HEK293 (cell line): ENCODE measurements at regions not wholly inside any gene's neighbourhood (a gene's known extent, or its start where the extent isn't known, plus 50 kb on each side); places are given as distances from the start of the nearest gene placed in this dataset.

Experiments used
- CTCF ChIA-PET: fragments of 350-600 bp; formaldehyde crosslinking; extraction: SDS; loops from one replicate; lab custom pipeline; 2021; ENCODE audit warnings: antibody characterized with exemption; lab: Yijun Ruan, JAX
- POLR2A ChIA-PET: fragments of 300-600 bp; formaldehyde crosslinking; extraction: SDS; loops from one replicate; lab custom pipeline; 2020; ENCODE audit warnings: antibody characterized with exemption, inconsistent platforms; lab: Yijun Ruan, JAX
- H3K27ac ChIP-seq: fragments of 200-500 bp; sonication (Bioruptor generic); 2 replicates; pipeline ENCODE4 v1.5.1; 2014; ENCODE audit warnings: low read depth, low read length, control low read depth, inconsistent platforms; ENCODE audit errors: extremely low read depth
- H3K36me3 ChIP-seq, 2 experiments: fragments of 200-500 bp in 1 of 2; sonication (Bioruptor generic) in 1 of 2; 1 replicate in 1 of 2; 2 replicates in 1 of 2; pipeline ENCODE4 v1.5.1; 2014 to 2017; ENCODE audit warnings: inconsistent platforms in 2 of 2, low read length in 2 of 2; ENCODE audit not compliant: control insufficient read depth in 2 of 2, insufficient read depth in 1 of 2
- H3K4me1 ChIP-seq: fragments of 200-500 bp; sonication (Bioruptor generic); 2 replicates; pipeline ENCODE4 v1.5.1; 2014; ENCODE audit warnings: mild to moderate bottlenecking, low read length, inconsistent platforms; ENCODE audit not compliant: control insufficient read depth, insufficient read depth
- H3K4me3 ChIP-seq: 2 replicates; pipeline ENCODE4 v1.5.1; 2011; ENCODE audit warnings: low read depth, mild to moderate bottlenecking, control low read depth, low read length, moderate library complexity
- H3K9me3 ChIP-seq: fragments of 200-500 bp; sonication (Bioruptor generic); 2 replicates; pipeline ENCODE4 v1.5.1; 2014; ENCODE audit warnings: low read depth, low read length, inconsistent platforms; ENCODE audit not compliant: control insufficient read depth, insufficient read depth
- BCL11A ChIP-seq: fragments of 450-650 bp; formaldehyde crosslinking; IDR thresholded peaks from 2 replicates; pipeline ENCODE4 v1.5.1; 2016; ENCODE audit warnings: low read depth, missing biosample characterization, missing genetic modification characterization
- BCL11B ChIP-seq: fragments of 450-650 bp; formaldehyde crosslinking; IDR thresholded peaks from 2 replicates; pipeline ENCODE4 v1.5.1; 2016; ENCODE audit warnings: low read depth, missing biosample characterization, missing genetic modification characterization
- HOXA7 ChIP-seq: sonication (generic); formaldehyde crosslinking; IDR thresholded peaks from 2 replicates; pipeline ENCODE4 v1.8.1; 2022; ENCODE audit warnings: missing genetic modification reagents, borderline replicate concordance
- SCRT2 ChIP-seq: fragments of 450-650 bp; formaldehyde crosslinking; IDR thresholded peaks from 2 replicates; pipeline ENCODE4 v1.5.1; 2016; ENCODE audit warnings: missing biosample characterization, missing genetic modification characterization
- TCF7L2 ChIP-seq: IDR thresholded peaks from 2 replicates; pipeline ENCODE4 v1.6.1; 2011; ENCODE audit warnings: low read depth, mild to moderate bottlenecking, inconsistent platforms, low read length, moderate library complexity, borderline replicate concordance
- ZBTB1 ChIP-seq: fragments of 450-650 bp; formaldehyde crosslinking; IDR thresholded peaks from 2 replicates; pipeline ENCODE4 v1.5.1; 2016; ENCODE audit warnings: missing biosample characterization, missing genetic modification characterization
- ZNF121 ChIP-seq: fragments of 450-650 bp; formaldehyde crosslinking; IDR thresholded peaks from 2 replicates; pipeline ENCODE4 v1.5.1; 2016; ENCODE audit warnings: missing biosample characterization, missing genetic modification characterization
- ZNF146 ChIP-seq: fragments of 450-650 bp; formaldehyde crosslinking; IDR thresholded peaks from 2 replicates; pipeline ENCODE4 v1.5.1; 2016; ENCODE audit warnings: missing biosample characterization, missing genetic modification characterization
- ZNF501 ChIP-seq: fragments of 450-650 bp; formaldehyde crosslinking; IDR thresholded peaks from 2 replicates; pipeline ENCODE4 v1.5.1; 2016; ENCODE audit warnings: missing biosample characterization, missing genetic modification characterization
- ZNF530 ChIP-seq: fragments of 450-650 bp; formaldehyde crosslinking; IDR thresholded peaks from 2 replicates; pipeline ENCODE4 v1.5.1; 2016; ENCODE audit warnings: low read depth, missing biosample characterization, missing genetic modification characterization
- ZNF555 ChIP-seq: fragments of 450-650 bp; formaldehyde crosslinking; conservative IDR thresholded peaks from 2 replicates; pipeline ENCODE4 v1.5.1; 2017; ENCODE audit warnings: missing biosample characterization, mild to moderate bottlenecking, missing genetic modification characterization, inconsistent platforms
- ZNF560 ChIP-seq: fragments of 450-650 bp; formaldehyde crosslinking; IDR thresholded peaks from 2 replicates; pipeline ENCODE4 v1.5.1; 2017; ENCODE audit warnings: missing biosample characterization, missing genetic modification characterization, borderline replicate concordance
- ZNF677 ChIP-seq: fragments of 450-650 bp; IDR thresholded peaks from 2 replicates; pipeline ENCODE4 v1.5.0; 2018; ENCODE audit warnings: missing biosample characterization, mild to moderate bottlenecking, missing genetic modification characterization, moderate library complexity
- ZSCAN30 ChIP-seq: fragments of 450-650 bp; IDR thresholded peaks from 2 replicates; pipeline ENCODE4 v1.5.1; 2018; ENCODE audit warnings: missing biosample characterization, mild to moderate bottlenecking, missing genetic modification characterization, moderate library complexity
- TF ChIP-seq, protein P1 (sequence below): fragments of 450-650 bp; formaldehyde crosslinking; IDR thresholded peaks from 2 replicates; pipeline ENCODE4 v1.5.1; 2016; ENCODE audit warnings: missing biosample characterization, missing genetic modification characterization
- TF ChIP-seq, protein P2 (sequence below): fragments of 450-650 bp; formaldehyde crosslinking; IDR thresholded peaks from 2 replicates; pipeline ENCODE4 v1.5.1; 2016; ENCODE audit warnings: missing biosample characterization, missing genetic modification characterization
- TF ChIP-seq, protein P3 (sequence below): fragments of 450-650 bp; formaldehyde crosslinking; IDR thresholded peaks from 2 replicates; pipeline ENCODE4 v1.5.1; 2016; ENCODE audit warnings: missing biosample characterization, missing genetic modification characterization, borderline replicate concordance
- TF ChIP-seq, protein P4 (sequence below): fragments of 450-650 bp; formaldehyde crosslinking; IDR thresholded peaks from 2 replicates; pipeline ENCODE4 v1.5.1; 2017; ENCODE audit warnings: missing biosample characterization, missing genetic modification characterization
- TF ChIP-seq, protein P5 (sequence below): fragments of 450-650 bp; formaldehyde crosslinking; IDR thresholded peaks from 2 replicates; pipeline ENCODE4 v1.5.1; 2016; ENCODE audit warnings: missing biosample characterization, missing genetic modification characterization
- TF ChIP-seq, protein P6 (sequence below): fragments of 450-650 bp; formaldehyde crosslinking; IDR thresholded peaks from 2 replicates; pipeline ENCODE4 v1.5.1; 2016; ENCODE audit warnings: missing biosample characterization, missing genetic modification characterization

DNA sequence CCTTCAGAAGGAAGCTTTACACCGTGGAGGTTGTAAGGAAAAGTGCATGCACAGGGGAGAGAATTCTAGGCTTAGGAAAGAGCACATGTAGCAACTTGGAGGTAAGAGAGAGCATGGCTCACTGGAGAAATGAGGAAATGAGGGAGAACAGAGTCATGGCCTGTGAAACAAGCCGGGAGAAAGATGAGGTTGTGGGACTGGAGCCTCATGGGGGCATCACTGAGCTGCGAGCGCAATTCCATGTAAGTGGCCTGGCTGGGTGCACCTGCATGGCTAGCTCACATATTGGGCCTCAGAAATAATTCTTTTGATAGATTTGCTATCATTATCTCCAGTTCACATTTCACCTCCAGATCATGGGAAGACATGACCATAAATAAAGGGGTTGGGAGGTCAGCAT is 785.5 kb upstream of the RAB6C start:
- Histone ChIP-seq H3K36me3 (no peaks in the 10 kb centered on the region), H3K27ac (no peak overlapping the region), H3K4me3 (no peak overlapping the region), H3K9me3 (no peaks in the 10 kb centered on the region), H3K4me1 (no peaks in the 10 kb centered on the region)
- no peak for TF ChIP-seq BCL11A
- no peak for TF ChIP-seq ZSCAN30 (tag by site-specific recombination)
- TF ChIP-seq, protein P1, sequence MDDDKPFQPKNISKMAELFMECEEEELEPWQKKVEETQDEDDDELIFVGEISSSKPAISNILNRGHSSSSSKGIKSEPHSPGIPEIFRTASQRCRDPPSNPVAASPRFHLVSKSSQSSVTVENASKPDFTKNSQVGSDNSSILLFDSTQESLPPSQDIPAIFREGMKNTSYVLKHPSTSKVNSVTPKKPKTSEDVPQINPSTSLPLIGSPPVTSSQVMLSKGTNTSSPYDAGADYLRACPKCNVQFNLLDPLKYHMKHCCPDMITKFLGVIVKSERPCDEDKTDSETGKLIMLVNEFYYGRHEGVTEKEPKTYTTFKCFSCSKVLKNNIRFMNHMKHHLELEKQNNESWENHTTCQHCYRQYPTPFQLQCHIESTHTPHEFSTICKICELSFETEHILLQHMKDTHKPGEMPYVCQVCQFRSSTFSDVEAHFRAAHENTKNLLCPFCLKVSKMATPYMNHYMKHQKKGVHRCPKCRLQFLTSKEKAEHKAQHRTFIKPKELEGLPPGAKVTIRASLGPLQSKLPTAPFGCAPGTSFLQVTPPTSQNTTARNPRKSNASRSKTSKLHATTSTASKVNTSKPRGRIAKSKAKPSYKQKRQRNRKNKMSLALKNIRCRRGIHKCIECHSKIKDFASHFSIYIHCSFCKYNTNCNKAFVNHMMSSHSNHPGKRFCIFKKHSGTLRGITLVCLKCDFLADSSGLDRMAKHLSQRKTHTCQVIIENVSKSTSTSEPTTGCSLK (tag by site-specific recombination): no peak
- TF ChIP-seq, protein P2, sequence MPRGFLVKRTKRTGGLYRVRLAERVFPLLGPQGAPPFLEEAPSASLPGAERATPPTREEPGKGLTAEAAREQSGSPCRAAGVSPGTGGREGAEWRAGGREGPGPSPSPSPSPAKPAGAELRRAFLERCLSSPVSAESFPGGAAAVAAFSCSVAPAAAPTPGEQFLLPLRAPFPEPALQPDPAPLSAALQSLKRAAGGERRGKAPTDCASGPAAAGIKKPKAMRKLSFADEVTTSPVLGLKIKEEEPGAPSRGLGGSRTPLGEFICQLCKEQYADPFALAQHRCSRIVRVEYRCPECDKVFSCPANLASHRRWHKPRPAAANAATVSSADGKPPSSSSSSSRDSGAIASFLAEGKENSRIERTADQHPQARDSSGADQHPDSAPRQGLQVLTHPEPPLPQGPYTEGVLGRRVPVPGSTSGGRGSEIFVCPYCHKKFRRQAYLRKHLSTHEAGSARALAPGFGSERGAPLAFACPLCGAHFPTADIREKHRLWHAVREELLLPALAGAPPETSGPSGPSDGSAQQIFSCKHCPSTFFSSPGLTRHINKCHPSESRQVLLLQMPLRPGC (tag by site-specific recombination): no peak
- TF ChIP-seq SCRT2 (tag by site-specific recombination): no peak
- no peak for TF ChIP-seq HOXA7 (CRISPR knock-in tag)
- TF ChIP-seq ZNF560 (tag by site-specific recombination): no peak
- no peak for TF ChIP-seq ZNF146 (tag by site-specific recombination)
- no peak for TF ChIP-seq BCL11B
- no peak for TF ChIP-seq ZNF677 (tag by site-specific recombination)
- no peak for TF ChIP-seq ZNF530
- TF ChIP-seq ZNF121 (tag by site-specific recombination): no peak
- TF ChIP-seq, protein P3, sequence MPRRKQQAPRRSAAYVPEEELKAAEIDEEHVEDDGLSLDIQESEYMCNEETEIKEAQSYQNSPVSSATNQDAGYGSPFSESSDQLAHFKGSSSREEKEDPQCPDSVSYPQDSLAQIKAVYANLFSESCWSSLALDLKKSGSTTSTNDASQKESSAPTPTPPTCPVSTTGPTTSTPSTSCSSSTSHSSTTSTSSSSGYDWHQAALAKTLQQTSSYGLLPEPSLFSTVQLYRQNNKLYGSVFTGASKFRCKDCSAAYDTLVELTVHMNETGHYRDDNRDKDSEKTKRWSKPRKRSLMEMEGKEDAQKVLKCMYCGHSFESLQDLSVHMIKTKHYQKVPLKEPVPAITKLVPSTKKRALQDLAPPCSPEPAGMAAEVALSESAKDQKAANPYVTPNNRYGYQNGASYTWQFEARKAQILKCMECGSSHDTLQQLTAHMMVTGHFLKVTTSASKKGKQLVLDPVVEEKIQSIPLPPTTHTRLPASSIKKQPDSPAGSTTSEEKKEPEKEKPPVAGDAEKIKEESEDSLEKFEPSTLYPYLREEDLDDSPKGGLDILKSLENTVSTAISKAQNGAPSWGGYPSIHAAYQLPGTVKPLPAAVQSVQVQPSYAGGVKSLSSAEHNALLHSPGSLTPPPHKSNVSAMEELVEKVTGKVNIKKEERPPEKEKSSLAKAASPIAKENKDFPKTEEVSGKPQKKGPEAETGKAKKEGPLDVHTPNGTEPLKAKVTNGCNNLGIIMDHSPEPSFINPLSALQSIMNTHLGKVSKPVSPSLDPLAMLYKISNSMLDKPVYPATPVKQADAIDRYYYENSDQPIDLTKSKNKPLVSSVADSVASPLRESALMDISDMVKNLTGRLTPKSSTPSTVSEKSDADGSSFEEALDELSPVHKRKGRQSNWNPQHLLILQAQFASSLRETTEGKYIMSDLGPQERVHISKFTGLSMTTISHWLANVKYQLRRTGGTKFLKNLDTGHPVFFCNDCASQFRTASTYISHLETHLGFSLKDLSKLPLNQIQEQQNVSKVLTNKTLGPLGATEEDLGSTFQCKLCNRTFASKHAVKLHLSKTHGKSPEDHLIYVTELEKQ (tag by site-specific recombination): no peak
- TF ChIP-seq ZBTB1 (tag by site-specific recombination): no peak
- TF ChIP-seq, protein P4, sequence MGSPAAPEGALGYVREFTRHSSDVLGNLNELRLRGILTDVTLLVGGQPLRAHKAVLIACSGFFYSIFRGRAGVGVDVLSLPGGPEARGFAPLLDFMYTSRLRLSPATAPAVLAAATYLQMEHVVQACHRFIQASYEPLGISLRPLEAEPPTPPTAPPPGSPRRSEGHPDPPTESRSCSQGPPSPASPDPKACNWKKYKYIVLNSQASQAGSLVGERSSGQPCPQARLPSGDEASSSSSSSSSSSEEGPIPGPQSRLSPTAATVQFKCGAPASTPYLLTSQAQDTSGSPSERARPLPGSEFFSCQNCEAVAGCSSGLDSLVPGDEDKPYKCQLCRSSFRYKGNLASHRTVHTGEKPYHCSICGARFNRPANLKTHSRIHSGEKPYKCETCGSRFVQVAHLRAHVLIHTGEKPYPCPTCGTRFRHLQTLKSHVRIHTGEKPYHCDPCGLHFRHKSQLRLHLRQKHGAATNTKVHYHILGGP (tag by site-specific recombination): no peak
- TF ChIP-seq, protein P5, sequence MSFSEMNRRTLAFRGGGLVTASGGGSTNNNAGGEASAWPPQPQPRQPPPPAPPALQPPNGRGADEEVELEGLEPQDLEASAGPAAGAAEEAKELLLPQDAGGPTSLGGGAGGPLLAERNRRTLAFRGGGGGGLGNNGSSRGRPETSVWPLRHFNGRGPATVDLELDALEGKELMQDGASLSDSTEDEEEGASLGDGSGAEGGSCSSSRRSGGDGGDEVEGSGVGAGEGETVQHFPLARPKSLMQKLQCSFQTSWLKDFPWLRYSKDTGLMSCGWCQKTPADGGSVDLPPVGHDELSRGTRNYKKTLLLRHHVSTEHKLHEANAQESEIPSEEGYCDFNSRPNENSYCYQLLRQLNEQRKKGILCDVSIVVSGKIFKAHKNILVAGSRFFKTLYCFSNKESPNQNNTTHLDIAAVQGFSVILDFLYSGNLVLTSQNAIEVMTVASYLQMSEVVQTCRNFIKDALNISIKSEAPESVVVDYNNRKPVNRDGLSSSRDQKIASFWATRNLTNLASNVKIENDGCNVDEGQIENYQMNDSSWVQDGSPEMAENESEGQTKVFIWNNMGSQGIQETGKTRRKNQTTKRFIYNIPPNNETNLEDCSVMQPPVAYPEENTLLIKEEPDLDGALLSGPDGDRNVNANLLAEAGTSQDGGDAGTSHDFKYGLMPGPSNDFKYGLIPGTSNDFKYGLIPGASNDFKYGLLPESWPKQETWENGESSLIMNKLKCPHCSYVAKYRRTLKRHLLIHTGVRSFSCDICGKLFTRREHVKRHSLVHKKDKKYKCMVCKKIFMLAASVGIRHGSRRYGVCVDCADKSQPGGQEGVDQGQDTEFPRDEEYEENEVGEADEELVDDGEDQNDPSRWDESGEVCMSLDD (tag by site-specific recombination): no peak
- TF ChIP-seq TCF7L2: no peak
- no peak for TF ChIP-seq ZNF555 (tag by site-specific recombination)
- TF ChIP-seq ZNF501 (tag by site-specific recombination): no peak
- TF ChIP-seq, protein P6, sequence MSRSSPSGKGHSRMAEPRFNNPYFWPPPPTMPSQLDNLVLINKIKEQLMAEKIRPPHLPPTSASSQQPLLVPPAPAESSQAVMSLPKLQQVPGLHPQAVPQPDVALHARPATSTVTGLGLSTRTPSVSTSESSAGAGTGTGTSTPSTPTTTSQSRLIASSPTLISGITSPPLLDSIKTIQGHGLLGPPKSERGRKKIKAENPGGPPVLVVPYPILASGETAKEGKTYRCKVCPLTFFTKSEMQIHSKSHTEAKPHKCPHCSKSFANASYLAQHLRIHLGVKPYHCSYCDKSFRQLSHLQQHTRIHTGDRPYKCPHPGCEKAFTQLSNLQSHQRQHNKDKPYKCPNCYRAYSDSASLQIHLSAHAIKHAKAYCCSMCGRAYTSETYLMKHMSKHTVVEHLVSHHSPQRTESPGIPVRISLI: no peak
- ChIA-PET CTCF (interaction anchor here (0.7 to 0.9 kb wide), 2 partner anchors 200 to 730 kb away, joined by 3 read pairs; no protein-coding TSS in a partner anchor), POLR2A (no interaction called here)
